GM19455 (cell line): ENCODE measurements at regions not wholly inside any gene's neighbourhood (a gene's known extent, or its start where the extent isn't known, plus 50 kb on each side); places are given as distances from the start of the nearest gene placed in this dataset.

Source experiments
- ATAC-seq: cut with Tn5 transposase; IDR thresholded peaks from one replicate; pipeline ENCODE4 v1.9.1; 2021; ENCODE audit not compliant: unreplicated experiment

GRCh38 chr2:236689393-236689700 is 119.7 kb downstream of the ACKR3 start:
- ATAC-seq = no peak

- ATAC-seq = no peak
Measured at GRCh38 chr2:236689981-236690380, 120.4 kb downstream of the ACKR3 start.

GRCh38 chr2:236690726-236691125 is 121.1 kb downstream of the ACKR3 start:
- no peak for ATAC-seq

GRCh38 chr2:236691799-236692167 is 122.2 kb downstream of the ACKR3 start:
- no peak for ATAC-seq

DNA sequence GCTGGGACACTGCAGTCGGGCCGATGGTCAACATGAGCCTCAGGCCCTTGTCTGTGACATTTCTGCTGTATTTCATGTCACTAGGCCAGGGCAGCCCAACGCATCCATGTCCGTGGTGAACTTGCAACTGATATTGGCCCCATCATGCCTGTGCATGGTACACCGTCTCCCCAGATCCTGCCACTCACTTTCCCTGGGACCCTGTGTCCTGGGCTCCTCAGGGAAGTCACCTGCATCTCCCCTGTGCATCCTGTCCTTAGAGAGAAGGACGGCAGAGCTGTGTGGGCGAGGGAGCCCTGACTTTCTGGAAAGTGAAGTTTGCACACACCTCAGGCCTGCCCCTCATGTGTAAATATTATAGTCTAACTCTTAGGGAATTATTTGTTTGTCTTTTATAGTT is 123.3 kb downstream of the ACKR3 start:
- no peak for ATAC-seq

DNA sequence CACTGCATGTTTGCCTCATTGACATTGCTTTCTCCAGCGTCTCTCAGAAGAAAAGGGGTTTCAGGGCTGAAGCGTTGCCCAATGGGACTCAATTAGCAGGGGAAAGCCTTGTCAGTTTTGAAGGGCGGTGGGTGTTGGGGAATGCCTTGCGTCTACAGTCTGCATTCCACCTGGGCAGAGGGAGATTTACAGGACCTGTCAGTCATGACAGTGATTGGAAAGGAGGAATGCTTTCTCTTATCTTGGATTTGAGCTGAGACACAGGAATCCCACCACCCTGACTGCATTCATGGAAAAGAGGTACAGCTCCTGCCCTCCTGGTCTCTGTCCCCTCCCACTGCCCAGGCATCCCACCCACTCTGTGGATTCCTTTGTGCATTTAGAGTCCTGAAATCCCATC is 123.9 kb downstream of the ACKR3 start:
- ATAC-seq = no peak

DNA sequence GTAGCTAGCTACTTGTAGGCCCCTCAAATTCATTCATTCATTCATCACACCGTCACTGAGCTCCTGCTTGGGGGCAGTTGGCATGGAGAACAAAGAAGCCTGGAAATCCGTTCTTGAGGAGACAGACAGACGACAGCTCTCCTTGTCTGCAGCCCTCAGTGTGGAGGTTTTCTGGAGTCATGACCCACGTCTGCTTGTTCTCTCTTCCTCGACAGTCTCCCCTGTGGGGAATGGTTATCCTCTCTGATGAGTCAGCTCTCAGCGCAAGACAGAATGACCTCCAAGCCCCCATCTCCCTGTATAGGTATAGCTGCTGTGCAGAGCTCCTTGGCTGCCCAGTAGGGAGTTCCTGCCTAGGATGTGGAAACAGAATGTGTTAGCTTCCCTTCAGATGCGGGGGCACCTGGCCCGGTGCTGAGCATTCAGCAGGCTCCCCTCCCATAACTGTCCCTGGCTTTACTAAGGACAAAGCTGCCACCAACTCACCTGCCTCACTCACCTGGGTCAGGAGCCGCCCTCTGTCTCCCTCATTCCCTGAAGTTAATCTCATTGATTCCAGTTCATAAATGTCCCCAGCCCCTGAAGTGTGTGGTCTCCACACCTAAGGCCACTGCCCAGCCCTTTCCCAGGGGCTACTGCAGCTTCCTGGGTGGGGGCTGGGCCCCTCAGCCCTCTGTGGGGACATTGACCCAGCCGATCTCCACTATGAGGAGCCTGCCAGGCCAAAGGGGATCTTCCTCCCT is 124.7 kb downstream of the ACKR3 start:
- ATAC-seq = no peak

GRCh38 chr2:236696834-236697233 is 127.2 kb downstream of the ACKR3 start:
- no peak for ATAC-seq

DNA sequence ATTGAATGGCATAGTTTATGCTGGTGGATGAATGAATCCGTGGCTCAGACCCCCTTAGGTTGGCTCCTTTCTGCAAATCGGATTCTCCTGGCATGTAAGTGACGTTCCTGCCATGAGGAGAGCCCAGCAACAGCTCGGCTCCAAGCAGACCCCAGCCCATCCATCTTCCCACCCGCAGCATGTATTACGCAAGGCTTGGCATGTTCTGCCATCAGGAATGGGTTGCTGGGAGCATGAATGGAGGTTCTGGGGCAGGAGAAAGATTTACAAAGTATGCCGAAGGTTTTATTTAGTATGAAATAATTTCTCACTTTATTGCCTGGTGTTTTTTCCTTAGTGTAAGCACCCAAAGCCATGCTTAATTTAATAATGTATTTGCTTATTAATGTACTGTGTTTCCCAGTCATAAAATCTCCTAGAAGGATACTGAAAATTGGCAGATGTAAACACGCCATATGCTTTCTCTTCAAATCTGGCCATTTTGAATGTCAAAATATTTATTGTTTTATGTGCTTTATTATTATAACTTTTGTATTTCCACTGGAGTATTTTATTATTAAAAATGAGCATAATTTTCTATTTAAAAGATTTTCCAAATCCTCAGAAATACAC is 128.5 kb downstream of the ACKR3 start:
- no peak for ATAC-seq

- no peak for ATAC-seq
Measured at GRCh38 chr2:236700703-236701102, 131.1 kb downstream of the ACKR3 start.

- no peak for ATAC-seq
Measured at GRCh38 chr2:236702657-236703372, 133.2 kb downstream of the ACKR3 start.

DNA sequence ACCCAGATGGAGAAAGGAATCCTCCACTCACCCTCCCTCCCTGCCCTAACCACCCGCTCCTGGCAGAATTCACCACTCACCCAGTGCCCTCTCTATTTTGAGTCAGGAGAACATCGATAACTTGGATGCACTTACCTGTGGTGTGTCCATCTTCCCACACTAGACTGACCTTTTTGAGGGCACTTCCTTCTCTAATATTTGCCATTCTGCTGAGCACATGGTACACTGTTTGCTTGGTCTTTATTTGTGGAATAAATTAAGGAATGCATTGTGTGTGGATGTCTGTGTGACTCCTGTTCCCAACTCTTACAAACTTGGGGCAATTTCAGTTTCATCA is 133.7 kb downstream of the ACKR3 start:
- ATAC-seq = no peak

GRCh38 chr2:236703906-236704305 is 134.3 kb downstream of the ACKR3 start:
- no peak for ATAC-seq

DNA sequence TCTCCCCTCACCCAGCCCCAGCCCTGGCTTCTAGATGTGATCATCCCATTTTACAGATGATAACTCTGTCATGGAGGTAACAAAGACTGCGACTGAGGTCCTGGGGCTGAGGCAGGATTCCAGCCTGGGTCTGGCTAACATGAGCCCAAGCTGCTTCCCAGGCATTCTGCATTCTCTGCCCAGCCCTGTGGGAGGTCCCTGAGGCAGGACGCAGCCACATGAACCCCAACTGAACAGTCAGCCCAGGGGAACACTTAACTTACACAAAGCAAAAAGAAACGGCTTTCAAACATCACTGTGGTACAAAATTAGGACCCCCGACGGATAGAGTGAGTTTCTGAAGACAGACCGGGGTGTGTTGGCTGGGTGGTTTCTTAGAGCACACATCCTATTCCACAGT is 135.3 kb downstream of the ACKR3 start:
- no peak for ATAC-seq

GRCh38 chr2:236705295-236706105 is 135.9 kb downstream of the ACKR3 start:
- ATAC-seq = no peak

GRCh38 chr2:236706288-236706687 is 136.7 kb downstream of the ACKR3 start:
- ATAC-seq = no peak

DNA sequence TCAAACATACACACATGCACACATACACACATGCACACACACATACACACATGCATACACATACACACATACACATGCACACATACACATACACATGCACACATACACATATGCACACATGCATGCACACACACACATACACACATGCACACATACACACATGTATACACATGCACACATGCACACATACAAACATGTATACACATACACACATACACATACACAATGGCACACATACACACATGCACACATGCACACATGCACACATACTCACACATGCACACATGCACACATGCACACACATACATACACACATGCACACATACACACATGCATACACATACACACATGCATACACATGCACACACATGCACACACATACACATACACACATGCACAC is 137.2 kb downstream of the ACKR3 start:
- ATAC-seq = no peak

DNA sequence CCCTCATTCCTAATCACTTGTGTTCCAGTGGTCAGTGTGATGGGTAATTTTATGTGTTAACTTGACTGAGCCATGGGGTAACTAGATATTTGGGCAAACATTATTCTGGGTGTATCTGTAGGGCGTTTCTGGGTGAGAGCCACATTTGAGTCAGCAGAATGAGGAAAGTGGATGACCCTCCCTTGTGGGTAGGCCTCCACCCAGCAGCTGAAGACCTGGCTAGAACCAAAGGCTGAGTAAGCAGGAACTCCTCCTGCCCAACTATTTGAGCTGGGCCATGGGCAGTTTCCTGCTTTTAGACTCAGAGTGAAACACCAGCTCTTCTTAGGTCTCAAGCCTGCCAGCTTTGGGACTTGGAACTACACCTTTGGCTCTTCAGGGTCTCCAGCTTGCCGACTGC is 141.8 kb downstream of the ACKR3 start:
- no peak for ATAC-seq

GRCh38 chr2:236712304-236712703 is 142.7 kb downstream of the ACKR3 start:
- ATAC-seq = no peak

- no peak for ATAC-seq
Measured at GRCh38 chr2:236712961-236713673, 143.5 kb downstream of the ACKR3 start.

DNA sequence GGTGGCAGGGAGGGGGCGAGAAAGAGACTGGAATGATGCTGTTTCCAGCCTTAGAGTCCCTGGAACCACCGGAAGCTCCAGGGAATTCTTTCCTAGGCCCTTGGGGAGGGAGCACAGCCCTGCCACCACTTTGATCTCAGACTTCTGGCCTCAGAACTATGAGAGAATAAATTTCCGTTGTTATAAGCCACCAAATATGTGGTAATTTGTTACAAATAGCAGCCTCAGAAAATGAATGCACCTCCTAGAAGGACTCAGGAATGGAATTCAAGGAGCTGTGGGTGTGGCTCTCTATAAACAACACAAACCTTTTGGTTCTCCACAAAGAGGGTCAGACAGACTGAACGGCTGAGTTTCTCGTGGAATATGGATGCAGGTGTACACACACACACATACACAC is 144.5 kb downstream of the ACKR3 start:
- no peak for ATAC-seq
